Esophagus (tissue), 2 donors: ENCODE measurements at regions not wholly inside any gene's neighbourhood (a gene's known extent, or its start where the extent isn't known, plus 50 kb on each side); places are given as distances from the start of the nearest gene placed in this dataset.

Experiments
- H3K27ac ChIP-seq, 2 donors: one replicate each; pipeline ENCODE4 v1.5.1; 2013; ENCODE audit warnings: low read depth in 2 of 2, mild to moderate bottlenecking in 2 of 2, inconsistent platforms in 1 of 2, low read length in 1 of 2, moderate library complexity in 1 of 2
- H3K27me3 ChIP-seq, 2 donors: one replicate each; pipeline ENCODE4 v1.6.1; 2013; ENCODE audit warnings: low read length in 2 of 2, control low read depth in 1 of 2, mild to moderate bottlenecking in 1 of 2; ENCODE audit not compliant: insufficient read depth in 2 of 2, control insufficient read depth in 1 of 2
- H3K36me3 ChIP-seq, 2 donors: one replicate each; pipeline ENCODE4 v1.6.1; 2013; ENCODE audit warnings: low read length in 1 of 2; ENCODE audit not compliant: control insufficient read depth in 2 of 2, insufficient read depth in 2 of 2
- H3K4me1 ChIP-seq, 2 donors: one replicate each; pipeline ENCODE4 v1.6.1; 2013; ENCODE audit warnings: low read length in 1 of 2; ENCODE audit not compliant: control insufficient read depth in 2 of 2, insufficient read depth in 2 of 2
- H3K4me3 ChIP-seq, 2 donors: one replicate each; pipeline ENCODE4 v1.5.1; 2013; ENCODE audit warnings: low read length in 2 of 2, mild to moderate bottlenecking in 2 of 2, low read depth in 1 of 2, moderate library complexity in 1 of 2
- H3K9me3 ChIP-seq, 2 donors: one replicate each; pipeline ENCODE4 v1.6.1; 2013; ENCODE audit warnings: mild to moderate bottlenecking in 2 of 2, low read depth in 1 of 2, low read length in 1 of 2, moderate library complexity in 1 of 2; ENCODE audit not compliant: control insufficient read depth in 2 of 2, insufficient read depth in 1 of 2
- WGBS, 2 donors: extraction: QIAGEN DNeasy Blood & Tissue Kit; methylation state at CpG; one replicate each; pipeline ENCODE4 v1.1.7; 2013; 5-methylcytosine and 5-hydroxymethylcytosine counted together
- donor health status: healthy with polysubstance abuse.
- donor health status: Bipolar disorder and iron deficiency.

DNA sequence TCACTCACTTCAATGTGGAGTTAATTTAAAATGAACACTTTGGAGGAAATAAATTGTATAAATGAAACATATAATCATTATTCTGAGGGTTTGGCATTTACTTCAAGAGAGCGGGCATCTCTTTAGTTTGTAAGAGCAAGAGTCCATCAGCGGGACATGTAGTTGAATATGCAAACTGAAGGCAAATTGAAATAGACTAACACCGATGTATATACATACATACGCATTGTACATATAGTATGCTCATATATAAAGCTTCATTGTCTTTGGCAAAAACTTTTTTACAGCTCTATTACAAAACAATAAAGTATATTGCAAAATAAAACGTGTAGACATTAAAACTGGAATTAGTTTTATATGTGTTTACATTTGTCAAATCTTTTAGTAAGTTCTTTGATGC is 328.9 kb downstream of the LTN1 start:
- no peak overlapping the region for H3K4me3 ChIP-seq
- peaks cover 0 to 3% of the 10 kb centered on the region in 2 donors for H3K9me3 ChIP-seq
- no peaks in the 10 kb centered on the region for H3K4me1 ChIP-seq
- H3K27ac ChIP-seq, result no peak overlapping the region
- H3K36me3 ChIP-seq, result no peaks in the 10 kb centered on the region
- H3K27me3 ChIP-seq, result no peaks in the 10 kb centered on the region
- 86 to 87% methylated on average over 5 of the region's 5 CpGs for WGBS, 2 donors

DNA sequence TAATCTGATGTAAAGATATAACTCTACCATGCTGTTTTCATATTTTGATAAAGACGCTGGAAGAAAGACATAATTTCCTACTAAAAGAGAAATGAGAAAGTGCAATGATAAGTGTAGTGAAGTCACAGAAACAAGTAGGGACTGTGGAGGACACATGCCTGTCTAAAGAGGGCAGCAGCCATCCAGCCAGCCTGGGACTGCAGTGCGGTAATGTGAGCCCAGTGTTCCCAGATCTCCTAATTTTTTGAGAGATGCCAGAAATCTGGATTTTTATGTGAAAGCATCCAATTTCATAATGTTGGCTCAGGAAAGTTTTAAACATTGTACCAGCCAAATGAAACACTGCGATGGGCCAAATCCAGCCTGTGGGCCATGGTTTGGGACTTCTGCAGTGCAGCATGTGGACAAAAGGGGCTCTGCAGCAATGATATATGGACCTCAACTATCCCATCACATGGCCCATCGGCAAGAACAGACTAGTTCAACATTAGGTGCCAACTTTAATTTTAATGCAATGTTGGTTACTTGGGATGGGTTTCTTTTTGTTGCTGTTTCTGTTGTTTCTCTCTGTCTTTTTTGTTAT is 329.5 kb downstream of the LTN1 start:
- H3K9me3 ChIP-seq, result peaks cover 0 to 3% of the 10 kb centered on the region in 2 donors
- 96% methylated on average over 4 of the region's 4 CpGs for WGBS, 2 donors
- H3K27me3 ChIP-seq, result no peaks in the 10 kb centered on the region
- H3K27ac ChIP-seq, result no peak overlapping the region
- H3K36me3 ChIP-seq, result no peaks in the 10 kb centered on the region
- no peaks in the 10 kb centered on the region for H3K4me1 ChIP-seq
- H3K4me3 ChIP-seq, result no peak overlapping the region

DNA sequence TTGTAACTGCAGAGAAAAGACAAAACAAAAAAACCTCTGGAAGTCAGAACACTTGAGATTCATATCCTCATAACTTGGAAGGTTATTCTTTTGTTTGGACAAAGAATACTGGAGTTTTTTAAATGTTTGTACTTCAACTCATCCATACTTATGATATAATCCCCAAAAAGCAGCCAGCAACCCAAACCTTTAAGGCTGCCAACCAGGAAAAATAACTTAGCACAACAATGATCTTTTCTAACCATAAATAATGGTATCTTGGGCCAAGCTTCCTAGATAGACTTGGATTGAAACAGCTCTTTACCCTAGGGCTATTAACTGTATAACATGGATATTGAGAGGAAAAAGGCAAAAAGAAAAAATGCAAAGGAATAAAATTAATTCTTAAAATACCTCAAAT is 335.1 kb downstream of the LTN1 start:
- no peak overlapping the region for H3K4me3 ChIP-seq
- no peaks in the 10 kb centered on the region for H3K4me1 ChIP-seq
- peaks cover 0 to 3% of the 10 kb centered on the region in 2 donors for H3K9me3 ChIP-seq
- no peaks in the 10 kb centered on the region for H3K36me3 ChIP-seq
- no peak overlapping the region for H3K27ac ChIP-seq
- H3K27me3 ChIP-seq, result no peaks in the 10 kb centered on the region

DNA sequence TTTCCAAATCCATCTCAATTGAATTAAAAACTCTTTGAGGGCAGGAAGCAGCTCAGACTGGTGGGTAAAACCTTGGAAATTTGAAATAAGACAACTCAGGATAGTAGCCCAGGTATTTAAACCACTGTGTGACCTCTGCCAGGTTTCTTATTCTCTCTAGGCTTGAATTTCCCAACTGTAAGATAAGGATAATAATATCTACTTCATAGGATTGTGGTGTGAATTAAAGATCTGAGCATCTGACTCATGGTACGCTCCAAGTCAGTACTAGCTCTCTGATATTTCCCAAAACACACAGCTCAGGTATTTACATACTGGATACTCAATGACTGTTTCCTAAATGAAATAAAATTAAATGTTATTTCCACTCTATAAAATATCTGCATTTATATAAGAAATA is 337.2 kb downstream of the LTN1 start:
- H3K4me3 ChIP-seq, result no peak overlapping the region
- H3K4me1 ChIP-seq, result no peaks in the 10 kb centered on the region
- no peaks in the 10 kb centered on the region for H3K36me3 ChIP-seq
- 100% methylated on average over 1 of the region's 1 CpG for WGBS, 2 donors
- H3K9me3 ChIP-seq, result no peaks in the 10 kb centered on the region
- H3K27me3 ChIP-seq, result no peaks in the 10 kb centered on the region
- no peak overlapping the region for H3K27ac ChIP-seq

DNA sequence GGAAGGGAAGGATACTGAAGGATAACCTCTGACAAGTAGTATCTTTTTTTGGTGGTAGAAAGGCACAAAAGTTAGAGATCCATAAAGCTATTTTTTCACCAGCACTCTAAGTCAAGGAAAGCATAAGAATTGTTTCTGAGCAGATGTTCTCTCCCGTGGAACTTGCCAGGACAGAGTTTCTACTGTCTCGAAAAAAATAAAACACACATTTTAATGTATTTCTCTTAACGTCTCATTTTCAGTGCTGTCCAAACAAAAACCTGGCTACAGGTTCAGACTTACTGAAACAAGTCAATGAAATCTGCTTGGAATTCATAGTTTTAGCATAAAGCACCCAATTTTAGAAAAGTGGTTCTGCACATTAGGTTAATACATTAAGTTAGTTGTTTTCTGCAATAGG is 338.3 kb downstream of the LTN1 start:
- Histone ChIP-seq H3K27ac (no peak overlapping the region), H3K27me3 (no peaks in the 10 kb centered on the region), H3K9me3 (no peaks in the 10 kb centered on the region), H3K4me3 (no peak overlapping the region), H3K4me1 (no peaks in the 10 kb centered on the region), H3K36me3 (no peaks in the 10 kb centered on the region)
- WGBS, 2 donors, result 44 to 67% methylated on average over 3 of the region's 3 CpGs

DNA sequence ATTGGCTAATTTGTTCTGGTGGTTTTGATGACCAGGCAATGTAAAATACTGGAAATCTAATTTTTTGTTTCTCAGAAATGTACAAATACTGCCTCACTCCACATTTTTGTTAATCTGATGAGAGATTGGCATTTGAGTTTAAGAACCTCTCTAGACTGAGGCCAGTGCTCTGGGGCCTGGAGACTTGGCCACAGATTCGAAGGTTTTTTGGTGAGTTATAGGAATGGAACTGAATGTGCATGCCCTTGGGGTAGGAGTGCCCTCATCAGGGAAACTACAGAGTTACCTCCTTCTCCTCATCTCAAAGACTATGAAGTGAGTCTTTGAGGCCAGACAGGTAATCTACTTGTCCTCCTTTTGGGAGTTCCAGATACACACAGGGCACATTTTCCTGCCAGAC is 347.9 kb downstream of the LTN1 start:
- Histone ChIP-seq H3K4me3 (no peak overlapping the region), H3K27ac (no peak overlapping the region), H3K27me3 (no peaks in the 10 kb centered on the region), H3K9me3 (no peaks in the 10 kb centered on the region), H3K36me3 (no peaks in the 10 kb centered on the region), H3K4me1 (no peaks in the 10 kb centered on the region)
- WGBS, 2 donors, result 50 to 56% methylated on average over 1 of the region's 1 CpG

DNA sequence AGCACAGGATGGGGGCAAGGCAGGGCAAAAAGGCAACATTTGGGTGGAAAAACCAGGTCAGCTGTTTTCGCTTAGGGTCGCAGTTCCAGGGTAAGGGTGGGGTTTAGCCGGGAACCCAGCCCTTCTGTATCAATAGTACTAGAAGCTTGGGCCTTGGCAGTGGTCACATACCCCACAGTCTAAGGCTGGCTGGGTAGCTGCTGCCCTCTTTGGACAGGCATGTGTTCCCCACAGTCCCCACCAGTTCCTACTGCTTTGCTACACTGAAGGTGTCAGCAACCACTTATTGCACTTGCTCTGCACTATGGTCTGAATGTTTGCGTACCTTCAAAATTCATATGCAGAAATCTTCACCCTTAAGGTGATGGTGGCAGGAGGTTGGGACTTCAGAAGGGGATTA is 349.8 kb downstream of the LTN1 start:
- H3K4me1 ChIP-seq, result no peaks in the 10 kb centered on the region
- H3K9me3 ChIP-seq, result no peaks in the 10 kb centered on the region
- H3K4me3 ChIP-seq, result no peak overlapping the region
- no peak overlapping the region for H3K27ac ChIP-seq
- H3K27me3 ChIP-seq, result no peaks in the 10 kb centered on the region
- 96 to 99% methylated on average over 4 of the region's 4 CpGs for WGBS, 2 donors
- no peaks in the 10 kb centered on the region for H3K36me3 ChIP-seq

DNA sequence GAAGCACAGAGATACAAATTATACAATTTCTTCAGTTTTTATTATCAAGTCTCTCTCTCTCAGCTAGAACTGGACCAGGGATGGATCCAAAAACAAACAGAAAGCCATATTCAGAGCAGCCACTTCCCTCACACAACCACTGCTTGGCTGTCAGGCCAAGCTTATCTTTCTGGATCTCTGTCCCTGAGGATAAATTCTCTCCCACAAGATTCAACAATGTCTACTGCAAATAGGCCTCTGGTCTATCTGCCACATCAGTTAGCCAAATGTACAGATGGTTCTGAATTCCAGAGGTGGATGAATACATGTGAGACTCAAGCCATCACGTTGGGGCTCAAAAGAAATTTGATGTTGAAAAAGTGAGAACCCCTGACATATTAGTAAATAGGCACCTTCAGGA is 350.9 kb downstream of the LTN1 start:
- Histone ChIP-seq H3K4me3 (no peak overlapping the region), H3K27ac (no peak overlapping the region), H3K4me1 (no peaks in the 10 kb centered on the region), H3K27me3 (no peaks in the 10 kb centered on the region), H3K9me3 (no peaks in the 10 kb centered on the region), H3K36me3 (no peaks in the 10 kb centered on the region)
- 82 to 83% methylated on average over 1 of the region's 1 CpG for WGBS, 2 donors

DNA sequence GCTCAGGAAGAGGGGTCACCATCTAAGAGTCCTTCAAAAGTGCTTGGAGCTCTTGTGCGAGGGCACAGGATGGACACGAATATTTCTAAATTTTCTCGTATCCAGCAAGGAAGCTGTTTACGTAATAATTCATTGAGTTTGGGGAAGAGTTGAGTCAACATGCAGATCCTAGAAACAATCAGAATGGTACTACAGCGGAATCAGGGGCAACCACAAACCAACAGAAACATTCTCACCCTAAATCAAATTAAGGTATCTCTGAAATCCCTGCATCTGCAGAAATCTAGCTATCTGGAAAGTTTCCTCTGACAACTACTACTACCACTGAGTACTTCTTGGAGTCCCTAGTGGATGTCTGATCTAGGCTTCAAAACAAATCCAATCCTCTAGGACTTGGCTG is 352.4 kb downstream of the LTN1 start:
- Histone ChIP-seq H3K27me3 (no peaks in the 10 kb centered on the region), H3K9me3 (no peaks in the 10 kb centered on the region), H3K36me3 (no peaks in the 10 kb centered on the region), H3K4me3 (no peak overlapping the region), H3K27ac (no peak overlapping the region), H3K4me1 (no peaks in the 10 kb centered on the region)
- WGBS, 2 donors, result 73 to 74% methylated on average over 5 of the region's 5 CpGs

DNA sequence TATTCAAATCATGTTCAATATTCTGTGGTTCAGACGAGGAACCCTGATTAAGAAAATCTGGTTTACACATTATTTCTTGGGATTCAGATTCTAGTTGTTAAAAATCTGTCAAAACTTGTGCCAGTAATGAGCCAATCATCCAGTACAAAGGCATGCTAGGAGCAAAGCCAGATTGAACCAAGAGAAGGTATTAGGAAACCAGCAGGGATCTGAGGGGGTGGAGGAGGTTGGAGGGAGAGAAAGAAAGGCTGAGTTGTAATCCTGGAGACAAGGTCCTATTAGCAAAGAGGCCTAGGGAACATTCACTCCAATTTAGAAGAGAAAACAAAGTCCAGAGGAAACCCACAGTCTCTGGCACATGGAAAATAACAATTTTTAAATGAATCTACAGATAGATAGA is 352.9 kb downstream of the LTN1 start:
- Histone ChIP-seq H3K36me3 (no peaks in the 10 kb centered on the region), H3K27ac (no peak overlapping the region), H3K4me1 (no peaks in the 10 kb centered on the region), H3K4me3 (no peak overlapping the region), H3K27me3 (no peaks in the 10 kb centered on the region), H3K9me3 (no peaks in the 10 kb centered on the region)
- 41 to 63% methylated on average over 1 of the region's 1 CpG for WGBS, 2 donors
